ENCODE measurements at regions not wholly inside any gene's neighbourhood (a gene's known extent, or its start where the extent isn't known, plus 50 kb on each side); places are given as distances from the start of the nearest gene placed in this dataset.

- Histone ChIP-seq H3K36me3 (ENCODE audit: control insufficient read depth in 2 of 2, extremely low read depth in 1 of 2, insufficient read depth in 1 of 2, low read length in 1 of 2) (no peaks in the 10 kb centered on the region), H3K4me1 (ENCODE audit: control insufficient read depth in 1 of 2, extremely low read depth in 1 of 2, insufficient read depth in 2 of 2, low read length in 2 of 2) (no peaks in the 10 kb centered on the region), H3K27me3 (replicated peaks in 1 of 2; ENCODE audit: control insufficient read depth in 2 of 2, extremely low read depth in 1 of 2, insufficient read depth in 2 of 2, low read length in 1 of 2) (no peaks in the 10 kb centered on the region), H3K27ac (ENCODE audit: low read length) (no peak overlapping the region), H3K9me3 (no peaks in the 10 kb centered on the region), H3K4me3 (ENCODE audit: control insufficient read depth in 1 of 2, extremely low read depth in 1 of 2, low read length in 1 of 2) (no peak overlapping the region)
- no peaks in the 10 kb centered on the region for H3K4me1 Mint-ChIP-seq
- no peak overlapping the region for H3K4me3 Mint-ChIP-seq
- H3K27me3 Mint-ChIP-seq, result no peaks in the 10 kb centered on the region
- H3K36me3 Mint-ChIP-seq, result no peaks in the 10 kb centered on the region
- CTCF ChIA-PET, result no interaction called here
- no CpG with 5 or more reads among the region's 3 CpGs for WGBS (ENCODE audit: insufficient coverage)
- no peak for ATAC-seq (replicated peaks in 1 of 4)
- peaks cover 6 to 9% (median 7%) of the 10 kb centered on the region in 3 donors for H3K9me3 Mint-ChIP-seq
- no peak for DNase-seq
- H3K27ac Mint-ChIP-seq, result no peak overlapping the region
- POLR2A ChIA-PET, result no interaction called here
Measured at GRCh38 chr14:79938185-79938584, 273.1 kb downstream of the DIO2 start.

- H3K36me3 Mint-ChIP-seq, result no peaks in the 10 kb centered on the region
- CTCF ChIA-PET, result no interaction called here
- POLR2A ChIA-PET, result no interaction called here
Measured at GRCh38 chr14:79937433-79937832, 273.9 kb downstream of the DIO2 start.

GRCh38 chr14:79924551-79924950 lies 286.8 kb downstream of the DIO2 start:
- Histone ChIP-seq H3K9me3 (no peaks in the 10 kb centered on the region), H3K4me1 (ENCODE audit: control insufficient read depth in 1 of 2, extremely low read depth in 1 of 2, insufficient read depth in 2 of 2, low read length in 2 of 2) (no peaks in the 10 kb centered on the region), H3K4me3 (ENCODE audit: control insufficient read depth in 1 of 2, extremely low read depth in 1 of 2, low read length in 1 of 2) (no peak overlapping the region), H3K27me3 (replicated peaks in 1 of 2; ENCODE audit: control insufficient read depth in 2 of 2, extremely low read depth in 1 of 2, insufficient read depth in 2 of 2, low read length in 1 of 2) (no peaks in the 10 kb centered on the region), H3K27ac (ENCODE audit: low read length) (no peak overlapping the region), H3K36me3 (ENCODE audit: control insufficient read depth in 2 of 2, extremely low read depth in 1 of 2, insufficient read depth in 1 of 2, low read length in 1 of 2) (no peaks in the 10 kb centered on the region)
- WGBS (ENCODE audit: insufficient coverage), result no CpG with 5 or more reads among the region's 2 CpGs
- DNase-seq (no peak), ATAC-seq (replicated peaks in 1 of 4) (no peak)
- H3K36me3 Mint-ChIP-seq, result no peaks in the 10 kb centered on the region
- peaks cover 16 to 35% (median 27%) of the 10 kb centered on the region in 3 donors for H3K9me3 Mint-ChIP-seq
- ChIA-PET CTCF (no interaction called here), POLR2A (no interaction called here)
- no peaks in the 10 kb centered on the region for H3K27me3 Mint-ChIP-seq
- no peak overlapping the region for H3K27ac Mint-ChIP-seq
- H3K4me3 Mint-ChIP-seq, result no peak overlapping the region
- H3K4me1 Mint-ChIP-seq, result no peaks in the 10 kb centered on the region

More at GRCh38 chr14:79937433-79937832, 273.9 kb downstream of the DIO2 start:
- H3K36me3 ChIP-seq (ENCODE audit: control insufficient read depth in 2 of 2, extremely low read depth in 1 of 2, insufficient read depth in 1 of 2, low read length in 1 of 2), result no peaks in the 10 kb centered on the region
- no peaks in the 10 kb centered on the region for H3K9me3 ChIP-seq
- DNase-seq, result no peak
- Mint-ChIP-seq H3K4me1 (no peaks in the 10 kb centered on the region), H3K9me3 (peaks cover 6 to 11% (median 7%) of the 10 kb centered on the region in 3 donors), H3K27me3 (no peaks in the 10 kb centered on the region), H3K4me3 (no peak overlapping the region), H3K27ac (no peak overlapping the region)
- no peak overlapping the region for H3K27ac ChIP-seq (ENCODE audit: low read length)
- no peaks in the 10 kb centered on the region for H3K27me3 ChIP-seq (replicated peaks in 1 of 2; ENCODE audit: control insufficient read depth in 2 of 2, extremely low read depth in 1 of 2, insufficient read depth in 2 of 2, low read length in 1 of 2)
- H3K4me3 ChIP-seq (ENCODE audit: control insufficient read depth in 1 of 2, extremely low read depth in 1 of 2, low read length in 1 of 2), result no peak overlapping the region
- no peak for ATAC-seq (replicated peaks in 1 of 4)
- no peaks in the 10 kb centered on the region for H3K4me1 ChIP-seq (ENCODE audit: control insufficient read depth in 1 of 2, extremely low read depth in 1 of 2, insufficient read depth in 2 of 2, low read length in 2 of 2)

- Mint-ChIP-seq H3K27ac (no peak overlapping the region), H3K27me3 (no peaks in the 10 kb centered on the region), H3K36me3 (no peaks in the 10 kb centered on the region), H3K4me1 (no peaks in the 10 kb centered on the region), H3K9me3 (peaks cover 15 to 31% (median 16%) of the 10 kb centered on the region in 3 donors), H3K4me3 (no peak overlapping the region)
- CTCF ChIA-PET, result no interaction called here
- H3K27ac ChIP-seq (ENCODE audit: low read length), result no peak overlapping the region
- no peaks in the 10 kb centered on the region for H3K36me3 ChIP-seq (ENCODE audit: control insufficient read depth in 2 of 2, extremely low read depth in 1 of 2, insufficient read depth in 1 of 2, low read length in 1 of 2)
- H3K9me3 ChIP-seq, result no peaks in the 10 kb centered on the region
- no peaks in the 10 kb centered on the region for H3K4me1 ChIP-seq (ENCODE audit: control insufficient read depth in 1 of 2, extremely low read depth in 1 of 2, insufficient read depth in 2 of 2, low read length in 2 of 2)
- no peak overlapping the region for H3K4me3 ChIP-seq (ENCODE audit: control insufficient read depth in 1 of 2, extremely low read depth in 1 of 2, low read length in 1 of 2)
- WGBS (ENCODE audit: insufficient coverage), result 96% methylated on average over 5 of the region's 7 CpGs
- ATAC-seq (replicated peaks in 1 of 4), result no peak
- H3K27me3 ChIP-seq (replicated peaks in 1 of 2; ENCODE audit: control insufficient read depth in 2 of 2, extremely low read depth in 1 of 2, insufficient read depth in 2 of 2, low read length in 1 of 2), result no peaks in the 10 kb centered on the region
- peak in 1 of 35 experiments; percentile 0 for DNase-seq
- POLR2A ChIA-PET, result no interaction called here
Measured at GRCh38 chr14:79920180-79920692, 291.1 kb downstream of the DIO2 start.

Measured in T-cell (primary cell).